ENCODE measurements at regions not wholly inside any gene's neighbourhood (a gene's known extent, or its start where the extent isn't known, plus 50 kb on each side); places are given as distances from the start of the nearest gene placed in this dataset.

DNA sequence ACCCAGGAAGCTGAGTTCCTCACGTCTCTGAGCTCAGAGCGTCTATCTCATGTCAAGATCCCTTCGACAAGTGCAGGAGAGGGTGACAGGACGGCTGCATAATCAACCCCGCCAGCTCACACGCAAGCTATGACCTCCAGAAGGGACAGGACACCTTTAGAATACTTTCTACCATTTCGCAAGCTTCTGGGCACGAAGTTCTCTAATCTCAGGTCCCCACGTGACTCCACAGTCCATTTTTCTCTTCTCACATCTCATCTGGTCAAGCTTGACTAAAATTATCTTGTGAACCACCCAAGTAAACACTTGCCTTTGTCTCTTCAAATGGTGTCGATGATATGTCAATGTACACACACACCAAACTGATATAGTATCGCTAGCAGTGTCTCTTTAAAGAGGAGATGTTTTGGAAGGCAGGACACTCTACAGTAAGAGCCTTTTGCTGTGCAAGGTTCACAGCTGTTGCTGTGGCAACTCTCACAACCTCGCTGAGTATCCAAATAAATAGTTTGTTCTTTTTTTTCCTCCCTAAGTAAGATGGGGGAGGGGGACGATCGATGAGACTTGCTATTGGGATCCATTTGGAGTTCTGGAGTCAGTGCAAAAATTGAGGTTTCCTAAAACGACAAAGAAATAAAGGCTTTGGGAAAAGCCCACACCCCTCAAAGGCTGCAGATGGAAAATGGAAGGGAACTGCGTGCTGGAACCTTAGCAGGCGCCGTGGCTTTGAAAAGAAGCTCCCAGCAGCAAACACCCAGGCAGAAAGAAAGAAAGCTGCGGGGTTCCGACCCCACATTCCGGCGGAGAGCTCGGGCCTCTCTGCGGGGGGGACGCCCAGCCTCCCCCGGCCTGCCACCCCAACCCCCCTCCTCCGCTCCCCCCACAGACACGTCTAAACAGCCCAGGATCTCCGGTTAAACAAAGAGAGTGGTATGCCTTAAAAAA, 215.4 kb upstream of the UBASH3B start:
- TF ChIP-seq JUND (IDR thresholded peaks at IDR 0.05) (no peak), POLR2A (IDR thresholded peaks at IDR 0.05; ENCODE audit: borderline replicate concordance, extremely low read depth, insufficient read depth, insufficient read length) (no peak), CTCF (IDR thresholded peaks at IDR 0.05 in 2 of 3, conservative IDR thresholded peaks at IDR 0.05 in 1 of 3; ENCODE audit: borderline replicate concordance in 1 of 3, insufficient read depth in 1 of 3, low read depth in 2 of 3, low read length in 2 of 3) (no peak), EZH2phosphoT487 (IDR thresholded peaks at IDR 0.05; ENCODE audit: borderline replicate concordance) (no peak)
- TF ChIP-seq, protein P1, sequence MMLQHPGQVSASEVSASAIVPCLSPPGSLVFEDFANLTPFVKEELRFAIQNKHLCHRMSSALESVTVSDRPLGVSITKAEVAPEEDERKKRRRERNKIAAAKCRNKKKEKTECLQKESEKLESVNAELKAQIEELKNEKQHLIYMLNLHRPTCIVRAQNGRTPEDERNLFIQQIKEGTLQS (IDR thresholded peaks at IDR 0.05) = no peak

All from HCT116 (cell line).